SK-N-SH treated with all-trans-retinoic acid at 6 μM for 48 hours (cell line): ENCODE measurements at regions not wholly inside any gene's neighbourhood (a gene's known extent, or its start where the extent isn't known, plus 50 kb on each side); places are given as distances from the start of the nearest gene placed in this dataset.

ENCODE experiments used
- ATAC-seq: fragments of 200-7000 bp; cut with Tn5 transposase; 3 replicates; pipeline ENCODE4 v1.9.1; 2020; ENCODE audit warnings: mild to moderate bottlenecking, moderate library complexity
- ARNTL ChIP-seq: fragments of 450-650 bp; formaldehyde crosslinking; IDR thresholded peaks from 2 replicates; pipeline ENCODE4 v1.5.0; 2020; ENCODE audit warnings: low read depth, mild to moderate bottlenecking, moderate library complexity, borderline replicate concordance
- ESRRG ChIP-seq: fragments of 250-450 bp; sonication (Bioruptor Pico); IDR thresholded peaks from 2 replicates; pipeline ENCODE4 v1.6.1; 2021; ENCODE audit warnings: mild to moderate bottlenecking
- ISL1 ChIP-seq: fragments of 250-450 bp; sonication (Bioruptor Pico); IDR thresholded peaks from 2 replicates; pipeline ENCODE4 v2.1.2; 2022; ENCODE audit warnings: mild to moderate bottlenecking, moderate library complexity
- PPARA ChIP-seq: fragments of 250-450 bp; sonication (Bioruptor Pico); IDR thresholded peaks from 2 replicates; pipeline ENCODE4 v1.5.0; 2020; ENCODE audit warnings: mild to moderate bottlenecking, borderline replicate concordance
- RARB ChIP-seq: fragments of 250-450 bp; sonication (Bioruptor Pico); IDR thresholded peaks from 2 replicates; pipeline ENCODE4 v1.8.0; 2021; ENCODE audit warnings: mild to moderate bottlenecking, moderate library complexity
- SNAI2 ChIP-seq: fragments of 250-450 bp; sonication (Bioruptor Pico); IDR thresholded peaks from 2 replicates; pipeline ENCODE4 v1.5.0; 2020; ENCODE audit warnings: mild to moderate bottlenecking, moderate library complexity
- TCF4 ChIP-seq: fragments of 250-450 bp; sonication (Bioruptor Pico); IDR thresholded peaks from 2 replicates; pipeline ENCODE4 v1.8.0; 2021; ENCODE audit warnings: mild to moderate bottlenecking, moderate library complexity, borderline replicate concordance
- TOX ChIP-seq: fragments of 250-450 bp; sonication (Bioruptor Pico); IDR thresholded peaks from 2 replicates; pipeline ENCODE4 v1.8.0; 2021; ENCODE audit warnings: mild to moderate bottlenecking, moderate library complexity, borderline replicate concordance
- ZFP3 ChIP-seq: fragments of 250-450 bp; sonication (Bioruptor Pico); IDR thresholded peaks from 2 replicates; pipeline ENCODE4 v1.5.0; 2020; ENCODE audit warnings: mild to moderate bottlenecking, moderate library complexity
- ZNF565 ChIP-seq: fragments of 450-650 bp; formaldehyde crosslinking; conservative IDR thresholded peaks from 2 replicates; pipeline ENCODE4 v1.5.0; 2020; ENCODE audit warnings: low read depth, mild to moderate bottlenecking, moderate library complexity
- ZNF70 ChIP-seq: fragments of 450-650 bp; formaldehyde crosslinking; IDR thresholded peaks from 2 replicates; pipeline ENCODE4 v1.5.0; 2020; ENCODE audit warnings: mild to moderate bottlenecking, moderate library complexity
- ZNF8 ChIP-seq: fragments of 450-650 bp; formaldehyde crosslinking; IDR thresholded peaks from 2 replicates; pipeline ENCODE4 v1.5.0; 2020; ENCODE audit warnings: mild to moderate bottlenecking, moderate library complexity
- TF ChIP-seq, protein P1 (sequence below): fragments of 250-450 bp; sonication (Bioruptor Pico); IDR thresholded peaks from 2 replicates; pipeline ENCODE4 v1.8.0; 2021; ENCODE audit warnings: low read depth, mild to moderate bottlenecking, moderate library complexity, borderline replicate concordance
- TF ChIP-seq, protein P2 (sequence below): fragments of 250-450 bp; sonication (Bioruptor Pico); IDR thresholded peaks from 2 replicates; pipeline ENCODE4 v1.5.1; 2020; ENCODE audit warnings: low read depth, mild to moderate bottlenecking, moderate library complexity
- TF ChIP-seq, protein P3 (sequence below): fragments of 250-450 bp; sonication (Bioruptor Pico); IDR thresholded peaks from 2 replicates; pipeline ENCODE4 v1.5.0; 2020; ENCODE audit warnings: mild to moderate bottlenecking, moderate library complexity
- TF ChIP-seq, protein P4 (sequence below): fragments of 250-450 bp; sonication (Bioruptor Pico); IDR thresholded peaks from 2 replicates; pipeline ENCODE4 v1.5.1; 2021; ENCODE audit warnings: mild to moderate bottlenecking, moderate library complexity
- TF ChIP-seq, protein P5 (sequence below): fragments of 250-450 bp; sonication (Bioruptor Pico); IDR thresholded peaks from 2 replicates; pipeline ENCODE4 v1.8.0; 2020; ENCODE audit warnings: mild to moderate bottlenecking, moderate library complexity, borderline replicate concordance

DNA sequence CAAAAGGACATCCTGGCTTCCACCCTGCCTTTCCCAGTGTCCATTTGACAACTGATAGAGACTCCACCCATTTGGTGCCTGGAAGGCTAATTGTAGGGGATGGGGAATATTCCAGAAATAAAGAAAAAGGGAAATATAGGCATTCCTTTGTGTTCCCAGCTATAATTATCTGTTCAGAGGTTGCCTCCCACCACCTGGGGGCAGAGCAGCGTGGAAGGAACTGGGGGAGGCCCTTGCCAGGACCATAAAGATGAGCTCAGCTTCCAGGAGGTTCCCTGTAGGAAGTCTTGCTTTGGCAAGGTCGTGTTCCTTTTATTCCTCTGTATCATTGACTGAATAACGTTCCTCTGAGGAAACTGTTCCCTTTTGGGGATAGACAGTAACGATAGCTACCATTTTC is 214.7 kb downstream of the TFAP2C start:
- ATAC-seq = no peak
- no peak for TF ChIP-seq ISL1 (CRISPR knock-in tag)
- TF ChIP-seq PPARA (CRISPR knock-in tag) = no peak
- TF ChIP-seq, protein P1, sequence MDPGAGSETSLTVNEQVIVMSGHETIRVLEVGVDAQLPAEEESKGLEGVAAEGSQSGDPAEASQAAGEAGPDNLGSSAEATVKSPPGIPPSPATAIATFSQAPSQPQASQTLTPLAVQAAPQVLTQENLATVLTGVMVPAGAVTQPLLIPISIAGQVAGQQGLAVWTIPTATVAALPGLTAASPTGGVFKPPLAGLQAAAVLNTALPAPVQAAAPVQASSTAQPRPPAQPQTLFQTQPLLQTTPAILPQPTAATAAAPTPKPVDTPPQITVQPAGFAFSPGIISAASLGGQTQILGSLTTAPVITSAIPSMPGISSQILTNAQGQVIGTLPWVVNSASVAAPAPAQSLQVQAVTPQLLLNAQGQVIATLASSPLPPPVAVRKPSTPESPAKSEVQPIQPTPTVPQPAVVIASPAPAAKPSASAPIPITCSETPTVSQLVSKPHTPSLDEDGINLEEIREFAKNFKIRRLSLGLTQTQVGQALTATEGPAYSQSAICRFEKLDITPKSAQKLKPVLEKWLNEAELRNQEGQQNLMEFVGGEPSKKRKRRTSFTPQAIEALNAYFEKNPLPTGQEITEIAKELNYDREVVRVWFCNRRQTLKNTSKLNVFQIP (CRISPR knock-in tag) = no peak
- TF ChIP-seq, protein P2, sequence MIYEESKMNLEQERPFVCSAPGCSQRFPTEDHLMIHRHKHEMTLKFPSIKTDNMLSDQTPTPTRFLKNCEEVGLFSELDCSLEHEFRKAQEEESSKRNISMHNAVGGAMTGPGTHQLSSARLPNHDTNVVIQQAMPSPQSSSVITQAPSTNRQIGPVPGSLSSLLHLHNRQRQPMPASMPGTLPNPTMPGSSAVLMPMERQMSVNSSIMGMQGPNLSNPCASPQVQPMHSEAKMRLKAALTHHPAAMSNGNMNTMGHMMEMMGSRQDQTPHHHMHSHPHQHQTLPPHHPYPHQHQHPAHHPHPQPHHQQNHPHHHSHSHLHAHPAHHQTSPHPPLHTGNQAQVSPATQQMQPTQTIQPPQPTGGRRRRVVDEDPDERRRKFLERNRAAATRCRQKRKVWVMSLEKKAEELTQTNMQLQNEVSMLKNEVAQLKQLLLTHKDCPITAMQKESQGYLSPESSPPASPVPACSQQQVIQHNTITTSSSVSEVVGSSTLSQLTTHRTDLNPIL = no peak
- TF ChIP-seq, protein P3, sequence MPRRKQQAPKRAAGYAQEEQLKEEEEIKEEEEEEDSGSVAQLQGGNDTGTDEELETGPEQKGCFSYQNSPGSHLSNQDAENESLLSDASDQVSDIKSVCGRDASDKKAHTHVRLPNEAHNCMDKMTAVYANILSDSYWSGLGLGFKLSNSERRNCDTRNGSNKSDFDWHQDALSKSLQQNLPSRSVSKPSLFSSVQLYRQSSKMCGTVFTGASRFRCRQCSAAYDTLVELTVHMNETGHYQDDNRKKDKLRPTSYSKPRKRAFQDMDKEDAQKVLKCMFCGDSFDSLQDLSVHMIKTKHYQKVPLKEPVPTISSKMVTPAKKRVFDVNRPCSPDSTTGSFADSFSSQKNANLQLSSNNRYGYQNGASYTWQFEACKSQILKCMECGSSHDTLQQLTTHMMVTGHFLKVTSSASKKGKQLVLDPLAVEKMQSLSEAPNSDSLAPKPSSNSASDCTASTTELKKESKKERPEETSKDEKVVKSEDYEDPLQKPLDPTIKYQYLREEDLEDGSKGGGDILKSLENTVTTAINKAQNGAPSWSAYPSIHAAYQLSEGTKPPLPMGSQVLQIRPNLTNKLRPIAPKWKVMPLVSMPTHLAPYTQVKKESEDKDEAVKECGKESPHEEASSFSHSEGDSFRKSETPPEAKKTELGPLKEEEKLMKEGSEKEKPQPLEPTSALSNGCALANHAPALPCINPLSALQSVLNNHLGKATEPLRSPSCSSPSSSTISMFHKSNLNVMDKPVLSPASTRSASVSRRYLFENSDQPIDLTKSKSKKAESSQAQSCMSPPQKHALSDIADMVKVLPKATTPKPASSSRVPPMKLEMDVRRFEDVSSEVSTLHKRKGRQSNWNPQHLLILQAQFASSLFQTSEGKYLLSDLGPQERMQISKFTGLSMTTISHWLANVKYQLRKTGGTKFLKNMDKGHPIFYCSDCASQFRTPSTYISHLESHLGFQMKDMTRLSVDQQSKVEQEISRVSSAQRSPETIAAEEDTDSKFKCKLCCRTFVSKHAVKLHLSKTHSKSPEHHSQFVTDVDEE (CRISPR knock-in tag) = no peak
- no peak for TF ChIP-seq ESRRG
- no peak for TF ChIP-seq ZNF70 (CRISPR knock-in tag)
- TF ChIP-seq ARNTL (CRISPR knock-in tag) = no peak
- no peak for TF ChIP-seq SNAI2 (CRISPR knock-in tag)
- TF ChIP-seq TOX (CRISPR knock-in tag) = no peak
- no peak for TF ChIP-seq ZFP3 (CRISPR knock-in tag)
- TF ChIP-seq RARB (CRISPR knock-in tag) = no peak
- no peak for TF ChIP-seq TCF4
- TF ChIP-seq, all 23 proteins: peak for 0

DNA sequence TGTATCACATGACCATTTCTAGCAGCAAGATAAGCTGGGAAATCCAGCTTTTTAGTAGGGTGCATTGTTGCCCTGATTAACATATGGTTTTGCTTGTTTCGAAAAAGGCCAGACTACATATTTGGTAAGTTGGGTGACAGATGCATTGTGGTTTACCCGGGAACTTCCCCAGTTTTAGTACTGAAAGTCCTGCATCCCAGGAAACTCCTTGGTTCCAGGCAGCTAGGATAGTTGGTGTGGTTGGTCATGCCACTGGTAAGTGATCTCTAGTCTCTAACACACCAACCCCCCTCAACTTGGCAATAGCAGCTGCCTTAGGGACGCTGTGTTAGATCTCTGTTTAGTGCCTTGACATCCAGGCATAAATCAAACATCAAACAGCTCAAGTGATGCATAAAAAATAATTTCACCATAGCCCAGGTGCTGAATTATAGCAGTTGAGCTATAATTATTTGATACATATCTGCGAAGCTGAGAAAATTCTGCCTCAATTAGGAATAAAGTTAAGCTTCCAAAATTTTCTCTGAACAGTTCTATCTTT is 216.5 kb downstream of the TFAP2C start:
- no peak for ATAC-seq
- TF ChIP-seq, protein P3 (CRISPR knock-in tag) = no peak
- TF ChIP-seq ZNF8 (CRISPR knock-in tag) (no peak), TOX (CRISPR knock-in tag) (no peak), ZFP3 (CRISPR knock-in tag) (no peak), ZNF70 (CRISPR knock-in tag) (no peak), ARNTL (CRISPR knock-in tag) (no peak), ESRRG (no peak), ZNF565 (CRISPR knock-in tag) (no peak), RARB (CRISPR knock-in tag) (no peak)
- TF ChIP-seq, protein P4, sequence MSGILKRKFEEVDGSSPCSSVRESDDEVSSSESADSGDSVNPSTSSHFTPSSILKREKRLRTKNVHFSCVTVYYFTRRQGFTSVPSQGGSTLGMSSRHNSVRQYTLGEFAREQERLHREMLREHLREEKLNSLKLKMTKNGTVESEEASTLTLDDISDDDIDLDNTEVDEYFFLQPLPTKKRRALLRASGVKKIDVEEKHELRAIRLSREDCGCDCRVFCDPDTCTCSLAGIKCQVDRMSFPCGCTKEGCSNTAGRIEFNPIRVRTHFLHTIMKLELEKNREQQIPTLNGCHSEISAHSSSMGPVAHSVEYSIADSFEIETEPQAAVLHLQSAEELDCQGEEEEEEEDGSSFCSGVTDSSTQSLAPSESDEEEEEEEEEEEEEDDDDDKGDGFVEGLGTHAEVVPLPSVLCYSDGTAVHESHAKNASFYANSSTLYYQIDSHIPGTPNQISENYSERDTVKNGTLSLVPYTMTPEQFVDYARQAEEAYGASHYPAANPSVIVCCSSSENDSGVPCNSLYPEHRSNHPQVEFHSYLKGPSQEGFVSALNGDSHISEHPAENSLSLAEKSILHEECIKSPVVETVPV (CRISPR knock-in tag) = no peak
- TF ChIP-seq, protein P1 (CRISPR knock-in tag) = no peak
- TF ChIP-seq, protein P5, sequence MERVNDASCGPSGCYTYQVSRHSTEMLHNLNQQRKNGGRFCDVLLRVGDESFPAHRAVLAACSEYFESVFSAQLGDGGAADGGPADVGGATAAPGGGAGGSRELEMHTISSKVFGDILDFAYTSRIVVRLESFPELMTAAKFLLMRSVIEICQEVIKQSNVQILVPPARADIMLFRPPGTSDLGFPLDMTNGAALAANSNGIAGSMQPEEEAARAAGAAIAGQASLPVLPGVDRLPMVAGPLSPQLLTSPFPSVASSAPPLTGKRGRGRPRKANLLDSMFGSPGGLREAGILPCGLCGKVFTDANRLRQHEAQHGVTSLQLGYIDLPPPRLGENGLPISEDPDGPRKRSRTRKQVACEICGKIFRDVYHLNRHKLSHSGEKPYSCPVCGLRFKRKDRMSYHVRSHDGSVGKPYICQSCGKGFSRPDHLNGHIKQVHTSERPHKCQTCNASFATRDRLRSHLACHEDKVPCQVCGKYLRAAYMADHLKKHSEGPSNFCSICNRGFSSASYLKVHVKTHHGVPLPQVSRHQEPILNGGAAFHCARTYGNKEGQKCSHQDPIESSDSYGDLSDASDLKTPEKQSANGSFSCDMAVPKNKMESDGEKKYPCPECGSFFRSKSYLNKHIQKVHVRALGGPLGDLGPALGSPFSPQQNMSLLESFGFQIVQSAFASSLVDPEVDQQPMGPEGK (CRISPR knock-in tag) = no peak
